Neural cell (in vitro differentiated cells): ENCODE measurements at regions not wholly inside any gene's neighbourhood (a gene's known extent, or its start where the extent isn't known, plus 50 kb on each side); places are given as distances from the start of the nearest gene placed in this dataset.
A peak's percentile ranks its signal among the peaks of the same experiment; 100 is the strongest.

Source experiments
- CTCF ChIP-seq: fragments of 450-650 bp; IDR thresholded peaks from 2 replicates; pipeline ENCODE4 v1.5.1; 2014; ENCODE audit warnings: antibody characterized with exemption, mild to moderate bottlenecking, moderate library complexity; ENCODE audit not compliant: poor library complexity, severe bottlenecking
- EP300 ChIP-seq: fragments of 450-650 bp; conservative IDR thresholded peaks from 2 replicates; pipeline ENCODE4 v1.6.1; 2014; ENCODE audit warnings: antibody characterized with exemption, mild to moderate bottlenecking, moderate library complexity; ENCODE audit not compliant: poor library complexity, severe bottlenecking
- EZH2 ChIP-seq: fragments of 200-600, 300-800 bp; shearing (Covaris generic), sonication (generic); IDR thresholded peaks from 2 replicates; pipeline ENCODE4 v1.6.1; 2014; ENCODE audit warnings: antibody characterized with exemption, low read length, borderline replicate concordance, mild to moderate bottlenecking; ENCODE audit not compliant: insufficient read depth, poor library complexity, severe bottlenecking
- MXI1 ChIP-seq: fragments of 450-650 bp; conservative IDR thresholded peaks from 2 replicates; pipeline ENCODE4 v1.6.1; 2014; ENCODE audit warnings: antibody characterized with exemption, mild to moderate bottlenecking; ENCODE audit not compliant: poor library complexity, severe bottlenecking
- POLR2AphosphoS5 ChIP-seq: IDR thresholded peaks from 2 replicates; pipeline ENCODE4 v1.6.1; 2012
- RAD21 ChIP-seq: fragments of 450-650 bp; conservative IDR thresholded peaks from 2 replicates; pipeline ENCODE4 v1.6.1; 2014; ENCODE audit warnings: antibody characterized with exemption, mild to moderate bottlenecking, moderate library complexity
- SMC3 ChIP-seq: fragments of 450-650 bp; conservative IDR thresholded peaks from 2 replicates; pipeline ENCODE4 v1.6.1; 2014; ENCODE audit warnings: antibody characterized with exemption, mild to moderate bottlenecking, moderate library complexity; ENCODE audit not compliant: poor library complexity
- TAF1 ChIP-seq: IDR thresholded peaks from 2 replicates; pipeline ENCODE4 v1.6.1; 2012; ENCODE audit warnings: low read depth

- TF ChIP-seq CTCF (peak; percentile 15), POLR2AphosphoS5 (peak; percentile 75), MXI1 (no peak), TAF1 (no peak), SMC3 (no peak), EZH2 (no peak), RAD21 (no peak), EP300 (peak; percentile 94)
Observed at GRCh38 chr15:37740623-37741141, 193.8 kb upstream of the TMCO5A start.
